HEK293T (cell line): ENCODE measurements at regions not wholly inside any gene's neighbourhood (a gene's known extent, or its start where the extent isn't known, plus 50 kb on each side); places are given as distances from the start of the nearest gene placed in this dataset.

Experiments
- CTCF ChIA-PET: fragments of 350-600 bp; formaldehyde crosslinking; extraction: SDS; loops from one replicate; lab custom pipeline; 2021; ENCODE audit warnings: antibody characterized with exemption, inconsistent platforms; lab: Yijun Ruan, JAX
- POLR2A ChIA-PET: fragments of 350-600 bp; formaldehyde crosslinking; extraction: SDS; loops from one replicate; lab custom pipeline; 2020; ENCODE audit warnings: antibody characterized with exemption, inconsistent platforms; lab: Yijun Ruan, JAX
- DNase-seq: peaks from one replicate; pipeline ENCODE4 v3.0.0; 2012; ENCODE audit warnings: mixed read lengths; ENCODE audit errors: extremely low spot score
- ARNT ChIP-seq: fragments of 450-650 bp; IDR thresholded peaks from 2 replicates; pipeline ENCODE4 v1.6.1; 2017; ENCODE audit warnings: mild to moderate bottlenecking
- BHLHE40 ChIP-seq: fragments of 450-650 bp; IDR thresholded peaks from 2 replicates; pipeline ENCODE4 v1.6.1; 2016; ENCODE audit warnings: mild to moderate bottlenecking, moderate library complexity, borderline replicate concordance
- CTBP1 ChIP-seq: fragments of 450-650 bp; IDR thresholded peaks from 2 replicates; pipeline ENCODE4 v1.6.1; 2016; ENCODE audit warnings: borderline replicate concordance
- ELF4 ChIP-seq: fragments of 450-650 bp; IDR thresholded peaks from 2 replicates; pipeline ENCODE4 v1.6.1; 2017; ENCODE audit warnings: antibody characterized with exemption
- FOXA1 ChIP-seq: fragments of 450-650 bp; IDR thresholded peaks from 2 replicates; pipeline ENCODE4 v1.6.1; 2016; ENCODE audit warnings: mild to moderate bottlenecking
- FOXK2 ChIP-seq: fragments of 450-650 bp; IDR thresholded peaks from 2 replicates; pipeline ENCODE4 v1.6.1; 2016; ENCODE audit warnings: mild to moderate bottlenecking
- FOXM1 ChIP-seq: fragments of 450-650 bp; IDR thresholded peaks from 2 replicates; pipeline ENCODE4 v1.6.1; 2017; ENCODE audit warnings: mild to moderate bottlenecking, borderline replicate concordance
- HDGF ChIP-seq: fragments of 450-650 bp; IDR thresholded peaks from 2 replicates; pipeline ENCODE4 v1.6.1; 2017; ENCODE audit warnings: antibody characterized with exemption, borderline replicate concordance
- L3MBTL2 ChIP-seq: fragments of 450-650 bp; conservative IDR thresholded peaks from 2 replicates; pipeline ENCODE4 v1.6.1; 2016; ENCODE audit warnings: mild to moderate bottlenecking
- LEF1 ChIP-seq: fragments of 450-650 bp; IDR thresholded peaks from 2 replicates; pipeline ENCODE4 v1.6.1; 2017; ENCODE audit warnings: mild to moderate bottlenecking, borderline replicate concordance
- NFRKB ChIP-seq: fragments of 450-650 bp; IDR thresholded peaks from 2 replicates; pipeline ENCODE4 v1.6.1; 2016; ENCODE audit warnings: mild to moderate bottlenecking, moderate library complexity
- SP1 ChIP-seq: fragments of 450-650 bp; IDR thresholded peaks from 2 replicates; pipeline ENCODE4 v1.6.1; 2017
- SUZ12 ChIP-seq: fragments of 450-650 bp; IDR thresholded peaks from 2 replicates; pipeline ENCODE4 v1.6.1; 2016; ENCODE audit warnings: mild to moderate bottlenecking
- TARDBP ChIP-seq: fragments of 450-650 bp; IDR thresholded peaks from 2 replicates; pipeline ENCODE4 v1.6.1; 2016
- ZNF384 ChIP-seq: fragments of 450-650 bp; IDR thresholded peaks from 2 replicates; pipeline ENCODE4 v1.6.1; 2016
- TF ChIP-seq, protein P1 (sequence below): fragments of 450-650 bp; IDR thresholded peaks from 2 replicates; pipeline ENCODE4 v1.6.1; 2016

DNA sequence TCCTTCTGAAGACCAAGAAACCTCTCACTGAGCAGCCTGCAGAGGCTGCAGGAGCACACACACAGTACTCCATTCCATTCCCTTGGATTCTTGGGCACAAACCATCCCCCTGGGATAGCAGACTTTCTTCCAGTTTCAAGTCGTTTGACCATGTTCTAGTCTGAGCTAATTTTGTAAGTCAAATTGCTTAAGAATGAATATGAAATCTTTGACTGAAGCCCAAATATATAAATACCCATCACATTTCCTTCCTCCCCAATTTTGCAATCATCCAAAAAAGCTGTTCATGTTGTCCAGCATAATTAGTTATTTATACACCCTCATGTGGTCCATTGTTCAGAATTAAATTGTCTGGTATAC lies 231.2 kb upstream of the TPRG1 start:
- POLR2A ChIA-PET = no interaction called here
- no peak for DNase-seq
- TF ChIP-seq ELF4 (no peak), ARNT (no peak), BHLHE40 (no peak)
- CTCF ChIA-PET = no interaction called here

DNA sequence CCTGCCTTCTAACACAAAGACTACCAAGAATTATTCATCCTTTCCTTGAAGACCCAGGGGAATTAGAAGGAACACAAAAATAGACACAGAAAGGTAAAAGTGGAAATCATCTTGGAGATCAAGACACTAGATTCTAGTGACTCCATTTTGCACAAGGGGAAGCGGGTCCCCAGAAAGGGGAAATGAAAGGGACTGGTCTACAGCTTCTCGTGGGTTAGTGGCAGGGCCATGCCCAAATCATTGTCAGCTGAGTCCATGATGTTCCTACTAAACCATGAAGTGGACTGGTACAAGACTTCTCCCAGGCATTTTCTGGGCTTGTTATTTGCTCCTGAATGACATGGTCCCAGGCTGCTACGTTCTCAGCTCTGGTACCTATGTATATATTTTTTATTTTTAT lies 230.7 kb upstream of the TPRG1 start:
- TF ChIP-seq FOXM1 (no peak), BHLHE40 (no peak), FOXA1 (no peak), SP1 (no peak), SUZ12 (no peak), ZNF384 (no peak), ARNT (no peak), NFRKB (no peak), CTBP1 (no peak), FOXK2 (no peak)
- CTCF ChIA-PET = no interaction called here
- no peak for DNase-seq
- POLR2A ChIA-PET = no interaction called here

DNA sequence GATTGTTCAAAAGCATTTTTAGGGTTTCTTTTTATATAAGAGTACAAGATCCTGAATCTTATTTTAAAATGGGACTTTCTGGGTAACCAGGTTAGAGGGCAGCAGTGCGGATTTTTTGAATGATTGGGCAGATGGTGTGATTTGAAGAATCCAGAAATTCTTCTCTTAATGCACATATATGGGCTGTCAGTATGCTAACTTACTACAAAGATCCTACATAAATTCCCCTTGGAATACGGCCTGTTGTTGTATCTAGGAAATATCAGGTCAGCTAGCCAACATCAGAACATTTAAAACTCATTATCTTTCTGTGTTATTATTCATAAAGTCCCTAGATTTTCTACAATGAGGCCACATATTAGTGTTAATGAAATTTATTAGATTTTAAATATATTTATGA lies 229.6 kb upstream of the TPRG1 start:
- ChIA-PET CTCF (no interaction called here), POLR2A (no interaction called here)
- no peak for DNase-seq
- TF ChIP-seq ARNT = no peak
- no peak for TF ChIP-seq SUZ12
- no peak for TF ChIP-seq HDGF
- TF ChIP-seq, protein P1, sequence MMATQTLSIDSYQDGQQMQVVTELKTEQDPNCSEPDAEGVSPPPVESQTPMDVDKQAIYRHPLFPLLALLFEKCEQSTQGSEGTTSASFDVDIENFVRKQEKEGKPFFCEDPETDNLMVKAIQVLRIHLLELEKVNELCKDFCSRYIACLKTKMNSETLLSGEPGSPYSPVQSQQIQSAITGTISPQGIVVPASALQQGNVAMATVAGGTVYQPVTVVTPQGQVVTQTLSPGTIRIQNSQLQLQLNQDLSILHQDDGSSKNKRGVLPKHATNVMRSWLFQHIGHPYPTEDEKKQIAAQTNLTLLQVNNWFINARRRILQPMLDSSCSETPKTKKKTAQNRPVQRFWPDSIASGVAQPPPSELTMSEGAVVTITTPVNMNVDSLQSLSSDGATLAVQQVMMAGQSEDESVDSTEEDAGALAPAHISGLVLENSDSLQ = no peak
- TF ChIP-seq NFRKB = no peak
- TF ChIP-seq SP1 = no peak
- no peak for TF ChIP-seq FOXA1
- TF ChIP-seq TARDBP = no peak
- no peak for TF ChIP-seq L3MBTL2
- TF ChIP-seq CTBP1 = no peak
- no peak for TF ChIP-seq FOXK2
- TF ChIP-seq LEF1 = no peak
- TF ChIP-seq ZNF384 = no peak
- TF ChIP-seq FOXM1 = no peak

DNA sequence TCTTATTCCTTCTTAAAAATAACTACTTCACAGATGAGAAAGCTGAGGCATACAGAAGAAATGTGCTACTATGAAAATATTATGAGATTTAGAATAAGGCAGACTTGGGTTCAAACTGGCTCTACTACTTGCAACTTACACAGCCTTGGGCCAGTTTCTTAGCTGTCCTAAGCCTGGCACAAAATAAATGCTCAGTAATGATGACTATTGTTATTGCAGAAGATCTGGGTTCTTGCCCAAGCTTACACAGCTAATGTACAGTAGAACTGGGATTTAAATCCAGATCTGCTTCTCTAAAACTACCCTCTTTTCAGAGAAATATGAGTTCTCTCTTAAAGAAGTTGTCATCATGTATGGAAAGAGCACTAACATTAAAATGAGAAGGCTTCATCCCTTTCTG lies 228.2 kb upstream of the TPRG1 start:
- no peak for TF ChIP-seq SUZ12
- no peak for TF ChIP-seq LEF1
- no peak for TF ChIP-seq FOXM1
- TF ChIP-seq ARNT = no peak
- TF ChIP-seq HDGF = no peak
- TF ChIP-seq FOXA1 = no peak
- ChIA-PET POLR2A (no interaction called here), CTCF (no interaction called here)
- no peak for DNase-seq

DNA sequence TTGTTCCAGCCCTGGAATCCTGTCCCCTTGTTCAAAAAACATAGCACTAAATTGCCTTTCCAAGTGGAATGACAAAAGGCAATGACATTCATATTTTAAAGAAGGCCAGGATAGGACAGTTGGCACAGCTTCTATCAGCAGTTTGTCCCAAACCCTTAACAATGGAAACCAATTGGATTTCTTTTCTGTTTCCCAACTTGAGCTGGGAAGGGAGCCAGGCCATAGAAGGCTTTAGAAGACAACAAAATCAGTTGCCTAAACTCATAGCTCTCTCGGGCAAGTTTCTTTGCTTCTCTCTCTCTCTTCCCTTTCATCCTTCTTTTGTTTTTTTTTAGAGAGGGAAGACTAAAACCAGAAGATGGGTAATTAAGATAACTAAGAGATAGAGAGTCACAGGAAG lies 227.7 kb upstream of the TPRG1 start:
- ChIA-PET CTCF (no interaction called here), POLR2A (no interaction called here)
- TF ChIP-seq CTBP1 (no peak), SUZ12 (no peak), FOXK2 (no peak), FOXM1 (no peak), NFRKB (no peak), BHLHE40 (no peak), HDGF (no peak), LEF1 (no peak)
- TF ChIP-seq, protein P1 = no peak
- no peak for DNase-seq

DNA sequence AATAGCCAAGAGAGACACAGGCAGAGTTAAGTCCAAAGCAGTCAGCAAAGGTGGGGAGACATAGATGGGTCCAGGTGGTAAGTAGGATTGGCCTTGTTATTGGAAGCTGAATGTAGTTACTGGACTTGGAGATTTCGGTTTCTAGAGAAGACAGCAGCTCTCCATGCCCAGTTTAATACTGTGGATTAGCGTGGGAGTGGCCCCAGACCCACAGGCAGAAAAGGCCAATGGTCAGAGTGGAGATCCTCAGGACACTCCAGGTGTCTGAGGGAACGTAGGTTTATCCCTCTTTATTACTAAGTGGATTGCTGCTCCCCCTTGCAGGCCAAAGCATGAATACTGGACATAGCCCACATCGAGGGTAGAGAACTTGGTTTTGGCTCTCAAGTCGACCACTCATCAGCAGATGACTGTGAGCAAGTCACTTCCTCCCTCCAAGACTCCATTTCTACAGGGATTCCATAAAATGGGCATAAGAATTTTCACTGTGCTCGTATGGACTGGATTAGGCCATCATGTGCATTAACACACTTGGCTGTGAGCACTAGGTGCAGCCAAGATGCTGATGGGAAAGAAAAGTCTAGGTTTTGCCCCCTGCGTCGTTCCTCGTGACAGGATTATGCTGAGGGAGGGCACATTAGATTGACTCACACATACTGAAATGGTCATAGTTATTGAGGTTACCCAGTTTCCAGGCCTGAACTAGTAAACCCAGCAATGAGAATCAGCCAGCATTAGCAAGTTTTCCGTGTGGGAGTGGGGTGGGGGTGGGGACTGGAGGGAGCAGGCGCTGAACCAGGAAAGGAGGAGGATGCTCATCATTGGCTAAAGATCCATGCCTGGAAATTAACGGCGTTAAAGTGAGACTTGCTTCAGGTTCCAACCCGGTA lies 225.2 kb upstream of the TPRG1 start:
- POLR2A ChIA-PET = interaction anchor here (1.9 kb wide), 1 partner anchor 1206 kb away, joined by 6 read pairs; no protein-coding TSS in a partner anchor
- no peak for DNase-seq
- TF ChIP-seq SP1 (no peak), ZNF384 (no peak), L3MBTL2 (no peak), FOXK2 (no peak), LEF1 (no peak), HDGF (no peak), ARNT (no peak)
- CTCF ChIA-PET = interaction anchor here (0.6 to 1.6 kb wide), 3 partner anchors 918 to 1208 kb away, joined by 4 to 8 read pairs (median 4); no protein-coding TSS in a partner anchor
